Transverse colon (tissue), 4 donors: ENCODE measurements at regions not wholly inside any gene's neighbourhood (a gene's known extent, or its start where the extent isn't known, plus 50 kb on each side); places are given as distances from the start of the nearest gene placed in this dataset.

Experiments used
- DNase-seq: peaks from one replicate; pipeline ENCODE4 v3.0.0-alpha.2; 2019
- H3K27ac ChIP-seq, 4 donors: fragments of 200-600 bp; sonication (generic); 2 replicates each; pipeline ENCODE4 v1.5.1; 2016 to 2018; ENCODE audit warnings: inconsistent platforms in 4 of 4
- H3K27me3 ChIP-seq: fragments of 200-600 bp; sonication (generic); 2 replicates; pipeline ENCODE4 v1.5.1; 2017; ENCODE audit warnings: inconsistent platforms
- H3K36me3 ChIP-seq, 4 donors: fragments of 200-600 bp; sonication (generic); 2 replicates each; pipeline ENCODE4 v1.5.1; 2017 to 2019; ENCODE audit warnings: inconsistent platforms in 4 of 4
- H3K4me1 ChIP-seq, 4 donors: fragments of 200-600 bp; sonication (generic); 2 replicates each; pipeline ENCODE4 v1.5.1; 2017 to 2020; ENCODE audit warnings: inconsistent platforms in 4 of 4
- H3K4me3 ChIP-seq, 4 donors: fragments of 200-600 bp; sonication (generic); 1 replicate in 1 of 4; 2 replicates in 3 of 4; pipeline versions ENCODE4 v1.5.1 to v1.6.1; 2017 to 2019; ENCODE audit warnings: inconsistent platforms in 4 of 4
- H3K9me3 ChIP-seq, 2 donors: fragments of 200-600 bp; sonication (generic); 2 replicates each; pipeline ENCODE4 v1.5.1; 2017 to 2019; ENCODE audit warnings: inconsistent platforms in 2 of 2
- CTCF ChIP-seq, 5 experiments: fragments of 200-600 bp in 3 of 5; fragments of 450-650 bp in 2 of 5; sonication (generic) in 3 of 5; IDR thresholded peaks; 1 replicate in 2 of 5; 2 replicates in 3 of 5; pipeline ENCODE4 v1.5.1; 2016 to 2017; ENCODE audit warnings: antibody characterized with exemption in 5 of 5, inconsistent platforms in 3 of 5, mild to moderate bottlenecking in 2 of 5, moderate library complexity in 1 of 5
- EP300 ChIP-seq: sonication (generic); formaldehyde crosslinking; IDR thresholded peaks from one replicate; pipeline ENCODE4 v1.6.1; 2017; ENCODE audit warnings: antibody characterized with exemption, low read depth
- POLR2A ChIP-seq: fragments of 450-650 bp; IDR thresholded peaks from one replicate; pipeline ENCODE4 v1.6.1; 2016; ENCODE audit warnings: antibody characterized with exemption, mild to moderate bottlenecking, moderate library complexity
- POLR2AphosphoS5 ChIP-seq, 3 donors: sonication (generic); formaldehyde crosslinking; IDR thresholded peaks; one replicate each; pipeline ENCODE4 v1.6.1; 2016; ENCODE audit warnings: antibody characterized with exemption in 3 of 3
- WGBS, 2 donors: methylation state at CpG; one replicate each; pipeline ENCODE4 v1.1.5; 2018; ENCODE audit warnings: low coverage in 1 of 2; 5-methylcytosine and 5-hydroxymethylcytosine counted together
- in situ Hi-C, 4 donors: fragments of 200-750 bp; cut with MboI; loops; one replicate each; pipeline versions ENCODE4 v1.15.0 to v1.15.1; 2017; ENCODE audit warnings: low sequenced_read_pairs in 3 of 4, low pct_ligation_motif_present in 1 of 4, low pct_unique_long_range_greater_than_20kb in 1 of 4
- intact Hi-C: fragments of 100-400 bp; cut with DNase I; formaldehyde crosslinking; loops from one replicate; pipeline ENCODE4 v1.15.1; 2023; ENCODE audit warnings: low total_unique reads

- intact Hi-C loops (no loop called here), in situ Hi-C loops (no loop called here)
- WGBS, 2 donors = 78 to 88% methylated on average over 3 of the region's 3 CpGs
- no peak for DNase-seq
- peaks cover 0 to 8% (median 6%) of the 10 kb centered on the region in 4 donors for H3K4me1 ChIP-seq
- no peak overlapping the region for H3K27ac ChIP-seq
- H3K36me3 ChIP-seq = no peaks in the 10 kb centered on the region
- H3K27me3 ChIP-seq = no peaks in the 10 kb centered on the region
- H3K4me3 ChIP-seq = no peak overlapping the region
- H3K9me3 ChIP-seq = no peaks in the 10 kb centered on the region
- TF ChIP-seq CTCF (IDR thresholded peaks at IDR 0.05) = no peak
- TF ChIP-seq POLR2A = no peak
- no peak for TF ChIP-seq EP300
- TF ChIP-seq POLR2AphosphoS5 (IDR thresholded peaks at IDR 0.05) = no peak
Measured at GRCh38 chr3:141682007-141682406, 56.1 kb upstream of the RNF7 start.

- no peaks in the 10 kb centered on the region for H3K27me3 ChIP-seq
- no peak overlapping the region for H3K27ac ChIP-seq
- H3K9me3 ChIP-seq = no peaks in the 10 kb centered on the region
- in situ Hi-C loops = no loop called here
- intact Hi-C loops = no loop called here
- no peak for DNase-seq
- no peak overlapping the region for H3K4me3 ChIP-seq
- no peaks in the 10 kb centered on the region for H3K36me3 ChIP-seq
- 97 to 100% methylated on average over 3 to 9 of the region's 9 CpGs for WGBS, 2 donors
- peaks cover 0 to 9% (median 7%) of the 10 kb centered on the region in 4 donors for H3K4me1 ChIP-seq
- TF ChIP-seq EP300 (no peak), POLR2A (no peak), CTCF (IDR thresholded peaks at IDR 0.05) (no peak), POLR2AphosphoS5 (IDR thresholded peaks at IDR 0.05) (no peak)
Measured at GRCh38 chr3:141682921-141683320, 55.2 kb upstream of the RNF7 start.

GRCh38 chr3:141684758-141685157 is 53.3 kb upstream of the RNF7 start:
- DNase-seq = no peak
- no peak overlapping the region for H3K4me3 ChIP-seq
- intact Hi-C loops (no loop called here), in situ Hi-C loops (no loop called here)
- H3K4me1 ChIP-seq = peaks cover 0 to 9% (median 7%) of the 10 kb centered on the region in 4 donors
- H3K9me3 ChIP-seq = no peaks in the 10 kb centered on the region
- no peaks in the 10 kb centered on the region for H3K27me3 ChIP-seq
- H3K36me3 ChIP-seq = no peaks in the 10 kb centered on the region
- H3K27ac ChIP-seq = no peak overlapping the region
- 100% methylated on average over 1 of the region's 1 CpG for WGBS, 2 donors
- TF ChIP-seq POLR2AphosphoS5 (IDR thresholded peaks at IDR 0.05) = no peak
- no peak for TF ChIP-seq EP300
- no peak for TF ChIP-seq POLR2A
- TF ChIP-seq CTCF (IDR thresholded peaks at IDR 0.05) = no peak

- no peak for TF ChIP-seq POLR2AphosphoS5 (IDR thresholded peaks at IDR 0.05)
- no peak for TF ChIP-seq EP300
- TF ChIP-seq CTCF (IDR thresholded peaks at IDR 0.05) = no peak
- no peak for TF ChIP-seq POLR2A
- in situ Hi-C loops (no loop called here), intact Hi-C loops (no loop called here)
- DNase-seq = peak; percentile 50
- no peaks in the 10 kb centered on the region for H3K9me3 ChIP-seq
- H3K27ac ChIP-seq = peak overlapping the region; percentile 35 to 78 (median 58)
- peak overlapping the region in 3 of 4 donors; percentile 12 to 42 (median 29) for H3K4me3 ChIP-seq
- H3K27me3 ChIP-seq = no peaks in the 10 kb centered on the region
- H3K36me3 ChIP-seq = no peaks in the 10 kb centered on the region
- peaks cover 0 to 9% (median 7%) of the 10 kb centered on the region in 4 donors for H3K4me1 ChIP-seq
- WGBS, 2 donors = 26% methylated on average over 8 of the region's 8 CpGs; no CpG with 5 or more reads in 1 of the 2 donors
Measured at GRCh38 chr3:141686466-141687291, 51.4 kb upstream of the RNF7 start.
